Upper lobe of left lung (tissue), 6 donors: ENCODE measurements at regions not wholly inside any gene's neighbourhood (a gene's known extent, or its start where the extent isn't known, plus 50 kb on each side); places are given as distances from the start of the nearest gene placed in this dataset.

ENCODE experiments used
- ATAC-seq, 2 donors: fragments of 200-7000 bp; cut with Tn5 transposase; one replicate each; pipeline ENCODE4 v1.9.1; 2022; ENCODE audit warnings: mild to moderate bottlenecking in 2 of 2, moderate library complexity in 2 of 2; ENCODE audit not compliant: low FRiP score in 2 of 2
- DNase-seq, 2 donors: peaks; one replicate each; pipeline ENCODE4 v3.0.0-alpha.2; 2019 to 2020
- H3K27ac ChIP-seq, 4 donors: fragments of 200-600 bp; sonication (generic); one replicate each; pipeline ENCODE4 v1.5.1; 2016 to 2019
- H3K27me3 ChIP-seq, 4 donors: fragments of 200-600 bp; sonication (generic); one replicate each; pipeline ENCODE4 v1.5.1; 2017 to 2019
- H3K36me3 ChIP-seq, 4 donors: fragments of 200-600 bp; sonication (generic); one replicate each; pipeline ENCODE4 v1.5.1; 2016 to 2019
- H3K4me1 ChIP-seq, 4 donors: fragments of 200-600 bp; sonication (generic); one replicate each; pipeline ENCODE4 v1.5.1; 2018 to 2019
- H3K4me3 ChIP-seq, 4 donors: fragments of 200-600 bp; sonication (generic); one replicate each; pipeline ENCODE4 v1.5.1; 2017 to 2019; ENCODE audit warnings: mild to moderate bottlenecking in 2 of 4, moderate library complexity in 1 of 4
- H3K9me3 ChIP-seq, 4 donors: fragments of 200-600 bp; sonication (generic); one replicate each; pipeline ENCODE4 v1.5.1; 2018 to 2019
- EP300 ChIP-seq, 4 donors: sonication (generic); formaldehyde crosslinking; IDR thresholded peaks; one replicate each; pipeline ENCODE4 v1.5.1; 2017; ENCODE audit warnings: antibody characterized with exemption in 4 of 4, control low read depth in 2 of 4
- POLR2A ChIP-seq, 4 donors: fragments of 450-650 bp; IDR thresholded peaks; one replicate each; pipeline ENCODE4 v1.5.1; 2016 to 2017; ENCODE audit warnings: antibody characterized with exemption in 4 of 4, mild to moderate bottlenecking in 2 of 4
- POLR2AphosphoS5 ChIP-seq, 2 donors: sonication (generic); formaldehyde crosslinking; IDR thresholded peaks; one replicate each; pipeline ENCODE4 v1.5.1; 2017; ENCODE audit warnings: antibody characterized with exemption in 2 of 2
- WGBS, 2 donors: methylation state at CpG; one replicate each; pipeline ENCODE4 v1.1.5; 2017 to 2018; 5-methylcytosine and 5-hydroxymethylcytosine counted together
- TF ChIP-seq, protein P1 (sequence below), 6 experiments: fragments of 450-650 bp in 4 of 6; fragments of 200-600 bp in 2 of 6; sonication (generic) in 2 of 6; IDR thresholded peaks; one replicate each; pipeline ENCODE4 v1.5.1; 2016 to 2019; ENCODE audit warnings: antibody characterized with exemption in 6 of 6
- donor health status: DM: no; HTN: no; CAD: no; lungs with moderate emphysema.
- donor health status: DM: no; HTN: yes; CAD: no; lungs with severe emphysema.

DNA sequence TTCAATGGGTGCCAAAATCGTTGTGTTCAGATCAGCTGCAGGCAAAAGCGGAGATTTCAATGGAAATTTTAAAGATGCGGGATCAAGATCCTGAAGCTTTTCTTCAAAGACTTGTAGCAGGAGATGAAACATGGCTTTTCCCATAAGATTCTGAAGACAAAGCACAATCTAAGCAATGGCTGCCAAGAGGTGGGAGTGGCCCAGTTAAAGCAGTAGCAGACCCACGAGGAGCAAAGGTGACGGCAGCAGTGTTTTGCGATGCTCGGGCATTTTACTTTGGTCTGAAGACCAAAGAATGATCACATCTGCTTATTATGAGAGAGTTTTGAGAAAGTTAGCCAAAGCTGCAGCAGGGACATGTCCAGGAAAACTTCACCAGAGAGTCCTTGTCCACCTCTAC is 222.9 kb downstream of the DSC3 start:
- no peak for DNase-seq
- 94 to 97% methylated on average over 7 of the region's 7 CpGs for WGBS, 2 donors
- H3K27ac ChIP-seq: no peak overlapping the region
- no peak overlapping the region for H3K4me3 ChIP-seq
- H3K9me3 ChIP-seq: no peaks in the 10 kb centered on the region
- H3K27me3 ChIP-seq: no peaks in the 10 kb centered on the region
- no peaks in the 10 kb centered on the region for H3K36me3 ChIP-seq
- no peak for ATAC-seq
- TF ChIP-seq POLR2A (IDR thresholded peaks at IDR 0.05) (no peak), POLR2AphosphoS5 (IDR thresholded peaks at IDR 0.05) (no peak), EP300 (IDR thresholded peaks at IDR 0.05) (no peak)
- TF ChIP-seq, protein P1, sequence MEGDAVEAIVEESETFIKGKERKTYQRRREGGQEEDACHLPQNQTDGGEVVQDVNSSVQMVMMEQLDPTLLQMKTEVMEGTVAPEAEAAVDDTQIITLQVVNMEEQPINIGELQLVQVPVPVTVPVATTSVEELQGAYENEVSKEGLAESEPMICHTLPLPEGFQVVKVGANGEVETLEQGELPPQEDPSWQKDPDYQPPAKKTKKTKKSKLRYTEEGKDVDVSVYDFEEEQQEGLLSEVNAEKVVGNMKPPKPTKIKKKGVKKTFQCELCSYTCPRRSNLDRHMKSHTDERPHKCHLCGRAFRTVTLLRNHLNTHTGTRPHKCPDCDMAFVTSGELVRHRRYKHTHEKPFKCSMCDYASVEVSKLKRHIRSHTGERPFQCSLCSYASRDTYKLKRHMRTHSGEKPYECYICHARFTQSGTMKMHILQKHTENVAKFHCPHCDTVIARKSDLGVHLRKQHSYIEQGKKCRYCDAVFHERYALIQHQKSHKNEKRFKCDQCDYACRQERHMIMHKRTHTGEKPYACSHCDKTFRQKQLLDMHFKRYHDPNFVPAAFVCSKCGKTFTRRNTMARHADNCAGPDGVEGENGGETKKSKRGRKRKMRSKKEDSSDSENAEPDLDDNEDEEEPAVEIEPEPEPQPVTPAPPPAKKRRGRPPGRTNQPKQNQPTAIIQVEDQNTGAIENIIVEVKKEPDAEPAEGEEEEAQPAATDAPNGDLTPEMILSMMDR (IDR thresholded peaks at IDR 0.05): no peak
- no peaks in the 10 kb centered on the region for H3K4me1 ChIP-seq

DNA sequence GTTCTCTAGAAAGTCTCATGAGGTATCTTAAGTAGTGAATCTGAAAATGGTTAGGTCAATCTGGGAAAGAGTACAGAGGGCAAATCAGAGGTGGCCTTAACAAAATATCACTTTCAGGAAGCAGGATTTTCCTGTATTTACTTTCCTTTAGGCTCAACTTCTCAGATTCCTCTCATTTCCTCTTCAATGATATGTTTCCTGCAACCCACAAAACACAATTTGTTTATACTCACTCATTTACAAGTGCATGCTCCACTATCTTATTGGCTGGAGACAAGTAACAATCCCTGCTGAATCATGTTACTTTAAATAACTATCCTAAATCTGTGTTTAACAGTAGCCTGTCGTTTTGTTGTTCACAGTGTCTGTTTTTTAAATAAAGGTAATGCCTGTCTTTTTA is 228.1 kb downstream of the DSC3 start:
- Histone ChIP-seq H3K27me3 (no peaks in the 10 kb centered on the region), H3K27ac (no peak overlapping the region), H3K36me3 (no peaks in the 10 kb centered on the region), H3K4me3 (no peak overlapping the region), H3K9me3 (no peaks in the 10 kb centered on the region), H3K4me1 (no peaks in the 10 kb centered on the region)
- no peak for DNase-seq
- no peak for TF ChIP-seq POLR2AphosphoS5 (IDR thresholded peaks at IDR 0.05)
- no peak for TF ChIP-seq EP300 (IDR thresholded peaks at IDR 0.05)
- TF ChIP-seq POLR2A (IDR thresholded peaks at IDR 0.05): no peak
- TF ChIP-seq, protein P1 (IDR thresholded peaks at IDR 0.05): no peak
- no peak for ATAC-seq
- 35 to 50% methylated on average over 1 of the region's 1 CpG for WGBS, 2 donors

DNA sequence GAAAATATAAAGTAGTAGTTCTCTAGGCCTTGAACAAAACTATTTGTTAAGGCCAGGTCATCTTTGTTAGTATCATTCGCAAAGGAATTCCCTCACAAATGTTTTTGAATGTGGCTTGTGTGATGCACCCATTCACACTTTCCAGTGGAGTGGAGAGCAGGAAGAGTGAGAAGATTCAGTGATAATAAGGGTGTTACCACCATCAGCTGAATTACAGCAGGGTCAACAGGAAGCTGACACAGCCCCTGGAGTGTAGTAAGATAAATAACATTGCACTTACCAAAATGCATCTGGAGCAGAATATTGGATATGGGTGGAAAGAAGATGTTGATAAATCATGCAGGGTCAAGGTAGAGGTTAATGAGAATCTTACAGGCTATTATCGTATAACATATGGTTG is 231.0 kb downstream of the DSC3 start:
- H3K4me1 ChIP-seq: no peaks in the 10 kb centered on the region
- no peak overlapping the region for H3K4me3 ChIP-seq
- H3K36me3 ChIP-seq: no peaks in the 10 kb centered on the region
- WGBS, 2 donors: 70 to 78% methylated on average over 2 of the region's 2 CpGs
- DNase-seq (no peak), ATAC-seq (no peak)
- no peaks in the 10 kb centered on the region for H3K27me3 ChIP-seq
- no peak for TF ChIP-seq EP300 (IDR thresholded peaks at IDR 0.05)
- TF ChIP-seq POLR2AphosphoS5 (IDR thresholded peaks at IDR 0.05): no peak
- TF ChIP-seq, protein P1 (IDR thresholded peaks at IDR 0.05): no peak
- no peak for TF ChIP-seq POLR2A (IDR thresholded peaks at IDR 0.05)
- no peaks in the 10 kb centered on the region for H3K9me3 ChIP-seq
- H3K27ac ChIP-seq: no peak overlapping the region

DNA sequence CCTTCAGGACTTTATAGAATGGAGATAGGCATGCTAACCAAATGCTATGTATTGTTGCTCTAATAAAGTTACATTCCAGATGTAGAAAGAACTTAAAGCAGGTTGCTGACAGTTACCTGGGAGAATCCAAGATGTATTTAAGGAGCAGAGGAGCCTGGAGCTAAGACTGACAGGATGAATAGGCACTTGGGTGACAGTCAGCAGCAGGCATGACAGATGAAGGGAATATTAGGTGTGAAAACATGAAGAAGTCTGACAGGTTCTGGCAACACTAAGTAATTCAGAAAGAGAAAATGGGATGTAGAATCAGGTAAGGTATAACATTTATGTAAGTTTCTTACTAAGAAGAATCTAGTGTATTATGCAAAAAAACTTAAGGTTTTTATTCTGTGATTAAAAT is 232.0 kb downstream of the DSC3 start:
- Histone ChIP-seq H3K9me3 (no peaks in the 10 kb centered on the region), H3K36me3 (no peaks in the 10 kb centered on the region), H3K27ac (no peak overlapping the region), H3K27me3 (no peaks in the 10 kb centered on the region), H3K4me3 (no peak overlapping the region), H3K4me1 (no peaks in the 10 kb centered on the region)
- DNase-seq: no peak
- TF ChIP-seq POLR2A (IDR thresholded peaks at IDR 0.05): no peak
- no peak for TF ChIP-seq POLR2AphosphoS5 (IDR thresholded peaks at IDR 0.05)
- TF ChIP-seq EP300 (IDR thresholded peaks at IDR 0.05): no peak
- ATAC-seq: no peak

DNA sequence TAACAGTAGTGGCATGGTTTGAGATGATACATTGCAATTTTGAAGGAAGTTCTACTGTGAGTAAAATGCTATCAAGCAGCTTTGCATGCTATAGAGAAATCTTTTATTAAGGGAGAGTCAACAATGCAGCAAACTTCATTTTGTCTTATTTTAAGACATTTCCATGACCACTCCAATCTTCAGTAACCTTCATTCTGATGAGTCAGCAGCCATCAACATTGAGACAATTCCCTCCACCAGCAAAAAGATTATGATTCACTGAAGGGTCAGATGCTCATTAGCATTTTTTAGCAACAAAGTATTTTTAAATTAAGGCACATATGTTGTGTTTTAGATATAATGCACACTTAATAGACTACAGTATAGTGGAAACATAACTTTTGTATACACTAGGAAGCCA is 235.7 kb downstream of the DSC3 start:
- no peaks in the 10 kb centered on the region for H3K9me3 ChIP-seq
- H3K4me3 ChIP-seq: no peak overlapping the region
- ATAC-seq: no peak
- no peaks in the 10 kb centered on the region for H3K4me1 ChIP-seq
- TF ChIP-seq, protein P1 (IDR thresholded peaks at IDR 0.05): no peak
- TF ChIP-seq POLR2AphosphoS5 (IDR thresholded peaks at IDR 0.05) (no peak), POLR2A (IDR thresholded peaks at IDR 0.05) (no peak), EP300 (IDR thresholded peaks at IDR 0.05) (no peak)
- no peaks in the 10 kb centered on the region for H3K27me3 ChIP-seq
- no peak for DNase-seq
- no peak overlapping the region for H3K27ac ChIP-seq
- no peaks in the 10 kb centered on the region for H3K36me3 ChIP-seq
